ENCODE measurements at regions not wholly inside any gene's neighbourhood (a gene's known extent, or its start where the extent isn't known, plus 50 kb on each side); places are given as distances from the start of the nearest gene placed in this dataset.

- Histone ChIP-seq H3K4me2 (ENCODE audit: insufficient read depth, low read length) (no peak overlapping the region), H3K9me1 (ENCODE audit: control insufficient read depth, insufficient read depth, low read length) (no peaks in the 10 kb centered on the region), H3K4me1 (replicated peaks in 1 of 2; ENCODE audit: control insufficient read depth in 2 of 2, insufficient read depth in 2 of 2, low read length in 2 of 2) (no peaks in the 10 kb centered on the region), H3K36me3 (ENCODE audit: control insufficient read depth, insufficient read depth, low read length) (no peaks in the 10 kb centered on the region), H3K9ac (ENCODE audit: insufficient read depth in 1 of 2, low read depth in 2 of 2, low read length in 2 of 2) (no peak overlapping the region), H3K4me3 (no peak overlapping the region), H3K79me2 (ENCODE audit: control insufficient read depth, insufficient read depth, low read length) (no peaks in the 10 kb centered on the region), H4K20me1 (replicated peaks; ENCODE audit: control insufficient read depth, insufficient read depth, low read length) (no peaks in the 10 kb centered on the region), H2AFZ (ENCODE audit: low read depth, low read length) (no peak overlapping the region), H3K9me3 (replicated peaks; ENCODE audit: control insufficient read depth, insufficient read depth, low read depth, low read length) (no peaks in the 10 kb centered on the region), H3K27me3 (ENCODE audit: control insufficient read depth in 2 of 2, insufficient read depth in 2 of 2, low read length in 2 of 2) (peaks cover 4 to 11% of the 10 kb centered on the region in 2 experiments; a peak in 2 of 5 replicates), H3K27ac (ENCODE audit: extremely low read depth, low read depth, low read length) (no peak overlapping the region)
- intact Hi-C loops (cut with micrococcal nuclease), result no loop called here
- FAIRE-seq, result no peak
- ChIA-PET POLR2A (interaction anchor here (0.8 to 1.1 kb wide), 2 partner anchors 9 to 14 kb away, joined by 3 read pairs; no protein-coding TSS in a partner anchor), CTCF (ENCODE audit: low intra/inter-chr PET ratio) (no interaction called here)
- 0% methylated on average over 11 of the region's 11 CpGs for WGBS (ENCODE audit: insufficient coverage, low coverage, missing lambda C conversion rate)
- in situ Hi-C loops (cut with MboI), result no loop called here
- BruUV-seq (replicated peaks), result no TSS peak
- TF ChIP-seq ZNF197 (CRISPR knock-in tag; IDR thresholded peaks at IDR 0.05; ENCODE audit: low read depth) (no peak), ATF3 (IDR thresholded peaks at IDR 0.05) (peak; percentile 57), ATF3 (CRISPR knock-in tag; conservative IDR thresholded peaks at IDR 0.05) (no peak)
- no peak for DNase-seq (ENCODE audit: extremely low read depth in 1 of 4, low spot score in 3 of 4)
- no peak for ATAC-seq
Measured at GRCh38 chr3:159852821-159853505, 135.7 kb upstream of the IL12A start.

- in situ Hi-C loops (cut with MboI) (no loop called here), intact Hi-C loops (cut with micrococcal nuclease) (no loop called here)
- DNase-seq (ENCODE audit: extremely low read depth in 1 of 4, low spot score in 3 of 4), result no peak
- Histone ChIP-seq H3K27me3 (ENCODE audit: control insufficient read depth in 2 of 2, insufficient read depth in 2 of 2, low read length in 2 of 2) (peaks cover 4 to 11% of the 10 kb centered on the region in 2 experiments; a peak in 2 of 5 replicates), H3K4me2 (ENCODE audit: insufficient read depth, low read length) (no peak overlapping the region), H3K27ac (ENCODE audit: extremely low read depth, low read depth, low read length) (no peak overlapping the region), H2AFZ (ENCODE audit: low read depth, low read length) (no peak overlapping the region), H3K79me2 (ENCODE audit: control insufficient read depth, insufficient read depth, low read length) (no peaks in the 10 kb centered on the region), H4K20me1 (replicated peaks; ENCODE audit: control insufficient read depth, insufficient read depth, low read length) (no peaks in the 10 kb centered on the region), H3K9me1 (ENCODE audit: control insufficient read depth, insufficient read depth, low read length) (no peaks in the 10 kb centered on the region), H3K4me1 (replicated peaks in 1 of 2; ENCODE audit: control insufficient read depth in 2 of 2, insufficient read depth in 2 of 2, low read length in 2 of 2) (no peaks in the 10 kb centered on the region), H3K9ac (ENCODE audit: insufficient read depth in 1 of 2, low read depth in 2 of 2, low read length in 2 of 2) (no peak overlapping the region), H3K36me3 (ENCODE audit: control insufficient read depth, insufficient read depth, low read length) (no peaks in the 10 kb centered on the region), H3K9me3 (replicated peaks; ENCODE audit: control insufficient read depth, insufficient read depth, low read depth, low read length) (no peaks in the 10 kb centered on the region), H3K4me3 (no peak overlapping the region)
- ChIA-PET POLR2A (no interaction called here), CTCF (ENCODE audit: low intra/inter-chr PET ratio) (no interaction called here)
- no TSS peak for BruUV-seq (replicated peaks)
- no peak for ATAC-seq
- no peak for FAIRE-seq
- no peak for TF ChIP-seq TOE1 (IDR thresholded peaks at IDR 0.05; ENCODE audit: borderline replicate concordance)
- no peak for TF ChIP-seq TOE1 (CRISPR knock-in tag; IDR thresholded peaks at IDR 0.05; ENCODE audit: borderline replicate concordance, low read depth)
- no peak for TF ChIP-seq KDM4B (IDR thresholded peaks at IDR 0.05; ENCODE audit: borderline replicate concordance in 2 of 2, low read depth in 1 of 2)
- no peak for TF ChIP-seq THRAP3 (IDR thresholded peaks at IDR 0.05; ENCODE audit: borderline replicate concordance)
- no peak for TF ChIP-seq RHOXF2B (CRISPR knock-in tag; conservative IDR thresholded peaks at IDR 0.05)
- no peak for TF ChIP-seq CBX2 (IDR thresholded peaks at IDR 0.05; ENCODE audit: insufficient read depth, low read length, poor library complexity, severe bottlenecking)
- no peak for TF ChIP-seq E2F1 (CRISPR knock-in tag; IDR thresholded peaks at IDR 0.05)
- TF ChIP-seq ZC3H8 (IDR thresholded peaks at IDR 0.05), result no peak
- TF ChIP-seq CEBPB (tag; IDR thresholded peaks at IDR 0.05), result no peak
- TF ChIP-seq ZNF408 (CRISPR knock-in tag; IDR thresholded peaks at IDR 0.05; ENCODE audit: low read depth), result no peak
- no peak for TF ChIP-seq SP1 (CRISPR knock-in tag; IDR thresholded peaks at IDR 0.05)
- TF ChIP-seq MEIS2 (IDR thresholded peaks at IDR 0.05; ENCODE audit: partially characterized antibody), result no peak
- TF ChIP-seq ARHGAP35 (IDR thresholded peaks at IDR 0.05; ENCODE audit: partially characterized antibody), result no peak
Measured at GRCh38 chr3:159853506-159853864, 135.2 kb upstream of the IL12A start.
